Cardiac fibroblast (primary cell): ENCODE measurements at regions not wholly inside any gene's neighbourhood (a gene's known extent, or its start where the extent isn't known, plus 50 kb on each side); places are given as distances from the start of the nearest gene placed in this dataset.
A peak's percentile ranks its signal among the peaks of the same experiment; 100 is the strongest.

Experiments used
- DNase-seq, 2 donors: peaks; one replicate each; pipeline versions ENCODE4 v3.0.0 to v3.0.0-alpha.2; 2010; ENCODE audit warnings: low read depth in 2 of 2
- H3K4me3 ChIP-seq, 2 donors: replicated peaks in 1 of 2; 1 replicate in 1 of 2; 2 replicates in 1 of 2; pipeline ENCODE4 v1.5.1; 2011; ENCODE audit warnings: low read depth in 2 of 2, low read length in 2 of 2, mild to moderate bottlenecking in 2 of 2, moderate library complexity in 1 of 2
- TF ChIP-seq, protein P1 (sequence below): IDR thresholded peaks from one replicate; pipeline ENCODE4 v1.5.1; 2011; ENCODE audit warnings: low read depth, mild to moderate bottlenecking, low read length, inconsistent platforms

DNA sequence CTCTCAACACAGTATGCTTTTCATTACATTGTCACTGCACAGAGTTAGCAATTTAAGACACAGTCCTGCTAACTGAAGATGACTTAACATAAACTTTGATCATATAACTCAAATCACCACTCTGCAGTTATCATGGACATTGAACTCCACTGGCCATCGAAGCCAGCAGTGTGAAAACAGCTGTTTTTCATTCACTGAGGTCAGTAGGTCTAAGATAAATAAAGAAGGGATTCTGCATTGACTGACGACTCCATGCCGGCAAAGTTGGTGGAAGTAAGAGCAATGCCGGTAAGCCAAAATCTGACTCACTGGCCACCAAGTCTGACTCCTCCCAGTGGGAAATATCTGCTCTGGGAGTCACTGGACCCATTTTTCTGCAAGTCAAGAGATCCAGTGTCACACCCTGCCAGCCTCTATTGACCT is 449.9 kb upstream of the ANKRD30A start:
- TF ChIP-seq, protein P1, sequence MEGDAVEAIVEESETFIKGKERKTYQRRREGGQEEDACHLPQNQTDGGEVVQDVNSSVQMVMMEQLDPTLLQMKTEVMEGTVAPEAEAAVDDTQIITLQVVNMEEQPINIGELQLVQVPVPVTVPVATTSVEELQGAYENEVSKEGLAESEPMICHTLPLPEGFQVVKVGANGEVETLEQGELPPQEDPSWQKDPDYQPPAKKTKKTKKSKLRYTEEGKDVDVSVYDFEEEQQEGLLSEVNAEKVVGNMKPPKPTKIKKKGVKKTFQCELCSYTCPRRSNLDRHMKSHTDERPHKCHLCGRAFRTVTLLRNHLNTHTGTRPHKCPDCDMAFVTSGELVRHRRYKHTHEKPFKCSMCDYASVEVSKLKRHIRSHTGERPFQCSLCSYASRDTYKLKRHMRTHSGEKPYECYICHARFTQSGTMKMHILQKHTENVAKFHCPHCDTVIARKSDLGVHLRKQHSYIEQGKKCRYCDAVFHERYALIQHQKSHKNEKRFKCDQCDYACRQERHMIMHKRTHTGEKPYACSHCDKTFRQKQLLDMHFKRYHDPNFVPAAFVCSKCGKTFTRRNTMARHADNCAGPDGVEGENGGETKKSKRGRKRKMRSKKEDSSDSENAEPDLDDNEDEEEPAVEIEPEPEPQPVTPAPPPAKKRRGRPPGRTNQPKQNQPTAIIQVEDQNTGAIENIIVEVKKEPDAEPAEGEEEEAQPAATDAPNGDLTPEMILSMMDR: no peak
- peak; percentile 25 to 79 for DNase-seq
- no peak overlapping the region for H3K4me3 ChIP-seq

DNA sequence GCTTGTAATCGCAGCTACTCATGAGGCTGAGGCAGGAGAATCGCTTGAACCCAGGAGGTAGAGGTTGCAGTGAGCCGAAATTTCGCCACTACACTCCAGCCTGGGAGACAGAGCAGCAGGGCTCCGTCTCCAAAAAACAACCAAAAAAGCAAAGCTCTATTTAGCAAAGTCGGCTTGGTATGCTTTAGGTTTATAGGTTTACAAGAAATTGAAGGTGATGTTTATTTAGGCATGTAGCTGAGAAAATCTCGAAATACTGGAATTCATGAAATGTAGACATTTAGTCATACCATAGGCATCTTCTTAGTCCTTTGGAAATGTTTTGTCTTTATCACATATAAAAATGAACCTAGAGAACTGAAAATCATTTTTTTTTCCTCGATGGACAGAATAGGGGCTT is 453.8 kb upstream of the ANKRD30A start:
- TF ChIP-seq, protein P1: no peak
- no peak overlapping the region for H3K4me3 ChIP-seq
- DNase-seq: peak; percentile 5 to 77

DNA sequence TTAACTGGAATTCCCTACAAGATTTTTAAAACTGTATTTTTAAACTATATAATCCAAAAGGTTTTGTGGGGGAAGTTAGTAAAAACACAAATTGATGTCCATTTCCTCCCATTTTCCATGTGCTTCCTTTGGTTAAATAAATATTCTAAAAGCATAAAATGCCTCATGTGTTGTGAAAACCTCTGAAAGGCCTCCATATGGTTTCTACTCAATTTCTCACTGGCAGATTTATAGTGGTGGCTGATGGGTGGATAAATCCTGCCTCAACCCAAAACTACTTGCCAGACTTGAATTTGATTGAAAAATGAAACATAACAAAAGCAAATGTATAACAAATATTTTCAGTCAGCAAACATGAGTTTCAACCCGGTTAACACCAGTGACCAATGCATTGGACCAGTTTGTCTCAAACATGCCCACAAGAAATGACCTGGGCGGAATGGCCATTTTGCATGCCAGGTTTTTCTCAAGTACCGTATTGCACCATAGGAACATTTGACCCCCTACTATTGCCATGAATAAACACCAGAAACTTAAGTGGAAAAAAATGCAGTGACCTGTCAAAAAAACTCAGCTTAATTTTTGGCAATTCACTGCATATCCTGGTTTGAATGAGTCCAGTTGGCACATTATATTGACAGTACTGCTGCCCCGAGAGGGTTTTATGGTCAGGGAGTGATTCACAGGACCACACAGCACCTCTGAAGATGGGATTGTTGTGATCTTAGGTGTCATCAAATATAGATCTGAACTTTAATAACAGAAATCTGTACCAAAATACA is 454.6 kb upstream of the ANKRD30A start:
- no peak overlapping the region for H3K4me3 ChIP-seq
- TF ChIP-seq, protein P1: no peak
- peak in 1 of 2 donors; percentile 34 for DNase-seq

DNA sequence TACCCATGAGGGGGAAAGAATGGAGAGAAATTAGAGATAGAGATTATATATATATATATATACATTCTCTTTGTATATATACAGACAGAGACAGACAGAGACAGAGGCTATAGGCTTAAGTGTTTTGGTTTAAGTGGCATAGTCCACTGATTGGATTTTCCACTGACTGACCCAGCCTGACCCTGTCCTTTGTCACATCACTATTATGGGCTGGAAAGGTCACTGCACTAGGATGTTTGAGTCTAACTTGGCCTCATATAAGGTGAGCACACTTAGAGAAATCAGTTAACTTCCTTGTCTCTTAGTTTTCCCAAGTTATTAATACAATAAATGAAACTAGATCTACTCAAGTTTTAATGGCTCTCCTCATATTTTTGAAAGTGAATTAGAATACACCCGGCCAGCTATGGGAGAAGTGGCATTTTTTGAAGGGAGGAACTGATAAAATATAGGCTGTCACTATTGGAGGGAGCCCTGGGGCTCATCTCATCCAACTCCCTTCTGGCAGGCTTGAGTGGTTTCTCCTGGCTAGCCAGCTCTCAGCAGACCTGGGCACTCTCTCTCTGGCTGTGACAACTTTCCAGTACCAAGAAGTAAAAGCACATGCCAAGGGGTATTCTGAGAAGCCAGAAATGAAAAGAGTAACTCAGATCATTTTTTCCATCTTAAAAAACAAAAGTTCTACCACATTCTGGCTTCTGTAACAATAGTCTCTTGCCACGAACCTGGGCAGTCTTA is 455.6 kb upstream of the ANKRD30A start:
- TF ChIP-seq, protein P1: no peak
- no peak for DNase-seq
- H3K4me3 ChIP-seq: no peak overlapping the region

DNA sequence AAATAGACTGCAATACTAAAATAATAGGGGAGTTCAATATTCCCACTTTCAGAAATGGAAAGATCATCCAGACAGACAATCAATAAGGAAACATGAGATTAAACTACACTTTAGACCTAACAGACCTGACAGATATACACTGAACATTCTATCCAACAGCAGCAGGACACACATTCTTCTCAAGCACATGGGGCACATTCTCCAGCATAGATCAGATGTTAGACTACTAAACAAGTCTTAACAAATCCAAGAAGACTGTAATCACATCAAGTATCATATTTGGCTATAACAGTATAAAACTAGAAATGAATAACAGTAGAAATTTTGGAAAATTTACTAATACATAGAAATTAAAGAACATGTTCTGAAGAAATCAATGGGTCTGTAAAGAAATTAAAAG is 458.9 kb upstream of the ANKRD30A start:
- no peak overlapping the region for H3K4me3 ChIP-seq
- no peak for DNase-seq
- TF ChIP-seq, protein P1: no peak

DNA sequence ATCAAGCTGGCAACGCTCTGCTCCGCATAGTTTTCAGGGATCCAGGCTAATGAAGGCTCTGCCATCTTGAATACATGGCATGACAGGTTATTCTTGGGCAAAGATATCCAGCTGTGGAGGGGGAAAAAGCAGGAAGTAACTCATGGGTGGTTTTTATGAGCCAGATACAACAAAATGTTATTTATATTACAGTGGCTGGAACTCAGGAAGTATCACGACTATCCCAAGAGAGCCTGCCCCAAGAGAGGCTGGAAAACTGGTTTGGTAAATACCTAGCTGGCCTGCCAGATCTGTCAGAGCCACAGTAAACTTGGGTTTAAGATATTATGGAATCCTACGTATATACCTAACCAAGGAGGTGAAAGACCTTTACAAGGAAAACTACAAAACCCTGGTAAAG is 462.8 kb upstream of the ANKRD30A start:
- H3K4me3 ChIP-seq: no peak overlapping the region
- no peak for DNase-seq
- TF ChIP-seq, protein P1: no peak
